ENCODE measurements at regions not wholly inside any gene's neighbourhood (a gene's known extent, or its start where the extent isn't known, plus 50 kb on each side); places are given as distances from the start of the nearest gene placed in this dataset.

- no peak for TF ChIP-seq SIN3A (IDR thresholded peaks at IDR 0.05; ENCODE audit: low read depth, low read length)
These were observed 1187.6 kb downstream of the CDH12 start (continued) for GRCh38 chr5:21665524-21665923.

DNA sequence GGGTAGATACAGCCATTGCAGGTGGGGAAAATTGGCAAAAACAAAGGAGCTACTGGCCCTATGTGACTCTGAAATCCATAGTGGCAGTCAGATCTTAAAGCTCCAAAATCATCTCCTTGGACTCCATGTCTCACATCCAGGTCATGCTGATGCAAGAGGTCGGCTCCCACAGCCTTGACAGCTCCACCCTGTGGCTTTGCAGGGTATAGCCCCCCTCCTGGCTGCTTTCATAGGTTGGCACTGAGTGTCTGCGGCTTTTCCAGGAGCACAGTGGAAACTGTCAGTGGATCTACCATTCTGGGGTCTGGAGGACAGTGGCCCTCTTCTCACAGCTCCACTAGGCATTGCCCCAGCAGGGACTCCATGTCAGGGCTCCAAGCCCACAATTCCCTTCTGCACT is 1190.1 kb downstream of the CDH12 start:
- Histone ChIP-seq H3K9me3 (replicated peaks; ENCODE audit: control insufficient read depth, insufficient read depth, low read length) (no peaks in the 10 kb centered on the region), H3K9ac (ENCODE audit: control insufficient read depth, insufficient read depth, low read length) (no peak overlapping the region), H3K27me3 (replicated peaks in 1 of 2; ENCODE audit: control insufficient read depth in 2 of 2, insufficient read depth in 2 of 2, low read length in 1 of 2) (no peaks in the 10 kb centered on the region), H3K79me2 (ENCODE audit: control insufficient read depth, insufficient read depth, low read length) (no peaks in the 10 kb centered on the region), H3K36me3 (ENCODE audit: control insufficient read depth in 2 of 2, insufficient read depth in 2 of 2, low read length in 1 of 2) (no peaks in the 10 kb centered on the region), H4K20me1 (ENCODE audit: control insufficient read depth, insufficient read depth) (no peaks in the 10 kb centered on the region), H2AFZ (ENCODE audit: control insufficient read depth, low read depth, low read length) (no peak overlapping the region), H3K4me1 (ENCODE audit: control insufficient read depth, insufficient read depth, low read length) (no peaks in the 10 kb centered on the region), H3K27ac (ENCODE audit: control insufficient read depth, insufficient read depth) (no peak overlapping the region), H3K4me3 (no peak overlapping the region), H3K4me2 (ENCODE audit: control insufficient read depth, insufficient read depth) (no peak overlapping the region)
- ATAC-seq (no peak), DNase-seq (ENCODE audit: low read depth, low spot score) (no peak), FAIRE-seq (no peak)
- TF ChIP-seq KAT2A (conservative IDR thresholded peaks at IDR 0.05; ENCODE audit: control insufficient read depth, low read depth, low read length) (no peak), PML (IDR thresholded peaks at IDR 0.05; ENCODE audit: low read length) (no peak), KDM1A (IDR thresholded peaks at IDR 0.05; ENCODE audit: borderline replicate concordance) (no peak), POLR2AphosphoS2 (IDR thresholded peaks at IDR 0.05; ENCODE audit: low read depth, low read length) (no peak), EZH2 (IDR thresholded peaks at IDR 0.05; ENCODE audit: borderline replicate concordance, control insufficient read depth, low read depth, low read length) (no peak), MTA2 (IDR thresholded peaks at IDR 0.05; ENCODE audit: low read depth) (no peak), KLF5 (IDR thresholded peaks at IDR 0.05; ENCODE audit: partially characterized antibody) (no peak), ZNF207 (IDR thresholded peaks at IDR 0.05; ENCODE audit: borderline replicate concordance) (no peak), ZNF24 (IDR thresholded peaks at IDR 0.05) (no peak), IKZF2 (IDR thresholded peaks at IDR 0.05) (no peak), SIX5 (IDR thresholded peaks at IDR 0.05; ENCODE audit: low read depth, low read length, severe bottlenecking) (no peak), TARDBP (IDR thresholded peaks at IDR 0.05; ENCODE audit: borderline replicate concordance) (no peak), FOXK2 (IDR thresholded peaks at IDR 0.05) (no peak), SMARCA5 (IDR thresholded peaks at IDR 0.05) (no peak), CHD2 (IDR thresholded peaks at IDR 0.05; ENCODE audit: borderline replicate concordance, low read depth, low read length) (no peak), NR2C1 (IDR thresholded peaks at IDR 0.05) (no peak)
- TF ChIP-seq, protein P1, sequence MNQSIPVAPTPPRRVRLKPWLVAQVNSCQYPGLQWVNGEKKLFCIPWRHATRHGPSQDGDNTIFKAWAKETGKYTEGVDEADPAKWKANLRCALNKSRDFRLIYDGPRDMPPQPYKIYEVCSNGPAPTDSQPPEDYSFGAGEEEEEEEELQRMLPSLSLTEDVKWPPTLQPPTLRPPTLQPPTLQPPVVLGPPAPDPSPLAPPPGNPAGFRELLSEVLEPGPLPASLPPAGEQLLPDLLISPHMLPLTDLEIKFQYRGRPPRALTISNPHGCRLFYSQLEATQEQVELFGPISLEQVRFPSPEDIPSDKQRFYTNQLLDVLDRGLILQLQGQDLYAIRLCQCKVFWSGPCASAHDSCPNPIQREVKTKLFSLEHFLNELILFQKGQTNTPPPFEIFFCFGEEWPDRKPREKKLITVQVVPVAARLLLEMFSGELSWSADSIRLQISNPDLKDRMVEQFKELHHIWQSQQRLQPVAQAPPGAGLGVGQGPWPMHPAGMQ (IDR thresholded peaks at IDR 0.05; ENCODE audit: borderline replicate concordance): no peak
- no TSS peak for BruUV-seq (replicated peaks)
- ChIA-PET CTCF (no interaction called here), SMC1A (ENCODE audit: uncharacterized antibody, unreplicated experiment) (no interaction called here), RAD21 (ENCODE audit: unreplicated experiment) (no interaction called here), POLR2A (no interaction called here)
- 35% methylated on average over 2 of the region's 2 CpGs for WGBS (ENCODE audit: insufficient coverage, insufficient replicate concordance, low lambda C conversion rate, missing lambda C conversion rate)
- intact Hi-C loops (cut with micrococcal nuclease; ENCODE audit: unreplicated experiment): no loop called here
- in situ Hi-C loops (cut with MboI): no loop called here

Data from GM12878 (cell line).